ENCODE measurements at regions not wholly inside any gene's neighbourhood (a gene's known extent, or its start where the extent isn't known, plus 50 kb on each side); places are given as distances from the start of the nearest gene placed in this dataset.

DNA sequence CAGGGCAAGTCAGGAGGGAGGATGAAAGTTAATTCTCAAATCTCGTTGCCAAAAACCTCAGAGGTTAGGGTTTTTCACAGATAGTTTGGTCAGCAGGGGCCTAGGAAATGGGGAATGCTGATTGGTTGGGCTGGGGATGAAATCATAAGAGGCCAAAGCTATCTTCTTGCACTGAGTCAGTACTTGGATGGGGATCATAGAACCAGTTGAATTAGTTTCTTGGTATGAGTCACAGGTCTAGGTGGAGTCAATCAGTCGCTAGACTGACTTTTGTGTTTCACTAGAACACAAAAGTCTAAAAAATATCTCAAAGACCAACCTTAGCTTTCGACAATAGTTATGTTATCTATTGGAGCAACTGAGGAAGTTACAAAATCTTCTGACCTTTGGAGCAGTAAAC lies 368.5 kb downstream of the TBC1D32 start:
- Mint-ChIP-seq H3K27me3 (ENCODE audit: low read depth) (no peaks in the 10 kb centered on the region), H3K9me3 (no peaks in the 10 kb centered on the region), H3K27ac (no peak overlapping the region), H3K4me3 (no peak overlapping the region), H3K4me1 (no peaks in the 10 kb centered on the region), H3K36me3 (no peaks in the 10 kb centered on the region)
- TF ChIP-seq, protein P1, sequence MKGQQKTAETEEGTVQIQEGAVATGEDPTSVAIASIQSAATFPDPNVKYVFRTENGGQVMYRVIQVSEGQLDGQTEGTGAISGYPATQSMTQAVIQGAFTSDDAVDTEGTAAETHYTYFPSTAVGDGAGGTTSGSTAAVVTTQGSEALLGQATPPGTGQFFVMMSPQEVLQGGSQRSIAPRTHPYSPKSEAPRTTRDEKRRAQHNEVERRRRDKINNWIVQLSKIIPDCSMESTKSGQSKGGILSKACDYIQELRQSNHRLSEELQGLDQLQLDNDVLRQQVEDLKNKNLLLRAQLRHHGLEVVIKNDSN (CRISPR knock-in tag; IDR thresholded peaks at IDR 0.05), result no peak
- TF ChIP-seq SMAD3 (CRISPR knock-in tag; IDR thresholded peaks at IDR 0.05; ENCODE audit: borderline replicate concordance) (no peak), TEAD4 (CRISPR knock-in tag; IDR thresholded peaks at IDR 0.05) (no peak), CREM (CRISPR knock-in tag; IDR thresholded peaks at IDR 0.05) (no peak), ZNF219 (CRISPR knock-in tag; IDR thresholded peaks at IDR 0.05; ENCODE audit: borderline replicate concordance) (no peak), HMGA2 (CRISPR knock-in tag; IDR thresholded peaks at IDR 0.05) (no peak), ZNF317 (CRISPR knock-in tag; IDR thresholded peaks at IDR 0.05; ENCODE audit: borderline replicate concordance, low read depth) (no peak), ZNF425 (CRISPR knock-in tag; conservative IDR thresholded peaks at IDR 0.05) (no peak)
- TF ChIP-seq, protein P2, sequence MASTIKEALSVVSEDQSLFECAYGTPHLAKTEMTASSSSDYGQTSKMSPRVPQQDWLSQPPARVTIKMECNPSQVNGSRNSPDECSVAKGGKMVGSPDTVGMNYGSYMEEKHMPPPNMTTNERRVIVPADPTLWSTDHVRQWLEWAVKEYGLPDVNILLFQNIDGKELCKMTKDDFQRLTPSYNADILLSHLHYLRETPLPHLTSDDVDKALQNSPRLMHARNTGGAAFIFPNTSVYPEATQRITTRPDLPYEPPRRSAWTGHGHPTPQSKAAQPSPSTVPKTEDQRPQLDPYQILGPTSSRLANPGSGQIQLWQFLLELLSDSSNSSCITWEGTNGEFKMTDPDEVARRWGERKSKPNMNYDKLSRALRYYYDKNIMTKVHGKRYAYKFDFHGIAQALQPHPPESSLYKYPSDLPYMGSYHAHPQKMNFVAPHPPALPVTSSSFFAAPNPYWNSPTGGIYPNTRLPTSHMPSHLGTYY (CRISPR knock-in tag; IDR thresholded peaks at IDR 0.05), result no peak
- TF ChIP-seq, protein P3, sequence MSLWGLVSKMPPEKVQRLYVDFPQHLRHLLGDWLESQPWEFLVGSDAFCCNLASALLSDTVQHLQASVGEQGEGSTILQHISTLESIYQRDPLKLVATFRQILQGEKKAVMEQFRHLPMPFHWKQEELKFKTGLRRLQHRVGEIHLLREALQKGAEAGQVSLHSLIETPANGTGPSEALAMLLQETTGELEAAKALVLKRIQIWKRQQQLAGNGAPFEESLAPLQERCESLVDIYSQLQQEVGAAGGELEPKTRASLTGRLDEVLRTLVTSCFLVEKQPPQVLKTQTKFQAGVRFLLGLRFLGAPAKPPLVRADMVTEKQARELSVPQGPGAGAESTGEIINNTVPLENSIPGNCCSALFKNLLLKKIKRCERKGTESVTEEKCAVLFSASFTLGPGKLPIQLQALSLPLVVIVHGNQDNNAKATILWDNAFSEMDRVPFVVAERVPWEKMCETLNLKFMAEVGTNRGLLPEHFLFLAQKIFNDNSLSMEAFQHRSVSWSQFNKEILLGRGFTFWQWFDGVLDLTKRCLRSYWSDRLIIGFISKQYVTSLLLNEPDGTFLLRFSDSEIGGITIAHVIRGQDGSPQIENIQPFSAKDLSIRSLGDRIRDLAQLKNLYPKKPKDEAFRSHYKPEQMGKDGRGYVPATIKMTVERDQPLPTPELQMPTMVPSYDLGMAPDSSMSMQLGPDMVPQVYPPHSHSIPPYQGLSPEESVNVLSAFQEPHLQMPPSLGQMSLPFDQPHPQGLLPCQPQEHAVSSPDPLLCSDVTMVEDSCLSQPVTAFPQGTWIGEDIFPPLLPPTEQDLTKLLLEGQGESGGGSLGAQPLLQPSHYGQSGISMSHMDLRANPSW (CRISPR knock-in tag; conservative IDR thresholded peaks at IDR 0.05; ENCODE audit: low read depth), result no peak
- CTCF ChIA-PET, result no interaction called here
- no peak for ATAC-seq
- no peak for DNase-seq (ENCODE audit: low spot score)
- POLR2A ChIA-PET, result no interaction called here

DNA sequence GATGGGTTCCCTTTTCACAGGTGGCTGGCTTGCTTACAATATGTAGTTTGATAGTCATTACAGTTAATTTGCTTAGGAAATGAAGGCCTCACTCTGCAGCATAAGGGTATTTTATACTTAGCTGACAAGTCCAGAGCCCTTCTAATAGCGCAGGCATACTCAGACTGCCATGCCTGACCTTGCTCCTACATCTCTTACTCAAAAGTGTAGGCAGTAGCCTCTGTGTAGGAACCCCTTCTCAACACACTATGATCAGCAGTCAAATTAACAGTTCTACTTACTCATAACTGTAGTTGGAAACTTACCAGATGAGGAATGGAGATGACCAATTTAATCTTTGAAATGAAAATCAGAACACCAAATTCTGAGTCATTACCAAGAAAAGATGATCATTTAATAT lies 373.5 kb downstream of the TBC1D32 start:
- ATAC-seq, result no peak
- POLR2A ChIA-PET, result no interaction called here
- no peak for DNase-seq (ENCODE audit: low spot score)
- H3K9me3 Mint-ChIP-seq, result no peaks in the 10 kb centered on the region
- no peaks in the 10 kb centered on the region for H3K27me3 Mint-ChIP-seq (ENCODE audit: low read depth)
- CTCF ChIA-PET, result no interaction called here
- no peaks in the 10 kb centered on the region for H3K36me3 Mint-ChIP-seq
- TF ChIP-seq RELA (CRISPR knock-in tag; IDR thresholded peaks at IDR 0.05; ENCODE audit: borderline replicate concordance) (no peak), TCF7 (CRISPR knock-in tag; IDR thresholded peaks at IDR 0.05; ENCODE audit: low read depth) (no peak), TP53 (CRISPR knock-in tag; IDR thresholded peaks at IDR 0.05) (no peak), TEAD1 (CRISPR knock-in tag; IDR thresholded peaks at IDR 0.05) (no peak), CREB1 (CRISPR knock-in tag; IDR thresholded peaks at IDR 0.05) (no peak), ATF1 (CRISPR knock-in tag; IDR thresholded peaks at IDR 0.05) (no peak), ZNF219 (CRISPR knock-in tag; IDR thresholded peaks at IDR 0.05; ENCODE audit: borderline replicate concordance) (no peak), ATF3 (CRISPR knock-in tag; conservative IDR thresholded peaks at IDR 0.05) (no peak)
- TF ChIP-seq, protein P4, sequence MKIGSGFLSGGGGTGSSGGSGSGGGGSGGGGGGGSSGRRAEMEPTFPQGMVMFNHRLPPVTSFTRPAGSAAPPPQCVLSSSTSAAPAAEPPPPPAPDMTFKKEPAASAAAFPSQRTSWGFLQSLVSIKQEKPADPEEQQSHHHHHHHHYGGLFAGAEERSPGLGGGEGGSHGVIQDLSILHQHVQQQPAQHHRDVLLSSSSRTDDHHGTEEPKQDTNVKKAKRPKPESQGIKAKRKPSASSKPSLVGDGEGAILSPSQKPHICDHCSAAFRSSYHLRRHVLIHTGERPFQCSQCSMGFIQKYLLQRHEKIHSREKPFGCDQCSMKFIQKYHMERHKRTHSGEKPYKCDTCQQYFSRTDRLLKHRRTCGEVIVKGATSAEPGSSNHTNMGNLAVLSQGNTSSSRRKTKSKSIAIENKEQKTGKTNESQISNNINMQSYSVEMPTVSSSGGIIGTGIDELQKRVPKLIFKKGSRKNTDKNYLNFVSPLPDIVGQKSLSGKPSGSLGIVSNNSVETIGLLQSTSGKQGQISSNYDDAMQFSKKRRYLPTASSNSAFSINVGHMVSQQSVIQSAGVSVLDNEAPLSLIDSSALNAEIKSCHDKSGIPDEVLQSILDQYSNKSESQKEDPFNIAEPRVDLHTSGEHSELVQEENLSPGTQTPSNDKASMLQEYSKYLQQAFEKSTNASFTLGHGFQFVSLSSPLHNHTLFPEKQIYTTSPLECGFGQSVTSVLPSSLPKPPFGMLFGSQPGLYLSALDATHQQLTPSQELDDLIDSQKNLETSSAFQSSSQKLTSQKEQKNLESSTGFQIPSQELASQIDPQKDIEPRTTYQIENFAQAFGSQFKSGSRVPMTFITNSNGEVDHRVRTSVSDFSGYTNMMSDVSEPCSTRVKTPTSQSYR (CRISPR knock-in tag; IDR thresholded peaks at IDR 0.05), result no peak
- TF ChIP-seq, protein P5, sequence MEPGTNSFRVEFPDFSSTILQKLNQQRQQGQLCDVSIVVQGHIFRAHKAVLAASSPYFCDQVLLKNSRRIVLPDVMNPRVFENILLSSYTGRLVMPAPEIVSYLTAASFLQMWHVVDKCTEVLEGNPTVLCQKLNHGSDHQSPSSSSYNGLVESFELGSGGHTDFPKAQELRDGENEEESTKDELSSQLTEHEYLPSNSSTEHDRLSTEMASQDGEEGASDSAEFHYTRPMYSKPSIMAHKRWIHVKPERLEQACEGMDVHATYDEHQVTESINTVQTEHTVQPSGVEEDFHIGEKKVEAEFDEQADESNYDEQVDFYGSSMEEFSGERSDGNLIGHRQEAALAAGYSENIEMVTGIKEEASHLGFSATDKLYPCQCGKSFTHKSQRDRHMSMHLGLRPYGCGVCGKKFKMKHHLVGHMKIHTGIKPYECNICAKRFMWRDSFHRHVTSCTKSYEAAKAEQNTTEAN (CRISPR knock-in tag; IDR thresholded peaks at IDR 0.05), result no peak
- no peak overlapping the region for H3K27ac Mint-ChIP-seq
- no peak overlapping the region for H3K4me3 Mint-ChIP-seq
- H3K4me1 Mint-ChIP-seq, result no peaks in the 10 kb centered on the region
